GM23338 (cell line): ENCODE measurements at regions not wholly inside any gene's neighbourhood (a gene's known extent, or its start where the extent isn't known, plus 50 kb on each side); places are given as distances from the start of the nearest gene placed in this dataset.

ENCODE experiments used
- ATAC-seq: fragments of 200-7000 bp; cut with Tn5 transposase; 3 replicates; pipeline ENCODE4 v1.9.1; 2020
- DNase-seq: peaks from one replicate; pipeline ENCODE4 v3.0.0-alpha.2; 2015; ENCODE audit warnings: low spot score
- H2AFZ ChIP-seq: fragments of 200-600 bp; sonication (generic); 2 replicates; pipeline ENCODE4 v1.8.0; 2016; ENCODE audit warnings: antibody characterized with exemption, mild to moderate bottlenecking, moderate library complexity
- H3F3A ChIP-seq: fragments of 200-600 bp; sonication (generic); replicated peaks from 2 replicates; pipeline ENCODE4 v1.8.0; 2017; ENCODE audit warnings: antibody characterized with exemption, mixed run types, low read depth
- H3K27ac ChIP-seq: fragments of 200-600 bp; sonication (generic); 2 replicates; pipeline ENCODE4 v1.6.1; 2016; ENCODE audit warnings: low read depth
- H3K27me3 ChIP-seq: fragments of 200-600 bp; sonication (generic); 2 replicates; pipeline ENCODE4 v1.8.0; 2016; ENCODE audit warnings: mild to moderate bottlenecking, mixed run types, moderate library complexity; ENCODE audit not compliant: insufficient read depth
- H3K36me3 ChIP-seq: fragments of 200-600 bp; sonication (generic); 2 replicates; pipeline ENCODE4 v1.8.0; 2016; ENCODE audit warnings: mild to moderate bottlenecking; ENCODE audit not compliant: insufficient read depth
- H3K4me1 ChIP-seq: fragments of 200-600 bp; sonication (generic); 2 replicates; pipeline ENCODE4 v1.8.0; 2016; ENCODE audit warnings: mild to moderate bottlenecking, moderate library complexity; ENCODE audit not compliant: insufficient read depth
- H3K4me2 ChIP-seq: fragments of 200-600 bp; sonication (generic); 2 replicates; pipeline ENCODE4 v1.7.1; 2017; ENCODE audit warnings: mixed run types
- H3K4me3 ChIP-seq: fragments of 200-600 bp; sonication (generic); 2 replicates; pipeline ENCODE4 v1.6.1; 2016; ENCODE audit warnings: mixed run types
- H3K79me2 ChIP-seq: fragments of 200-600 bp; sonication (generic); replicated peaks from 2 replicates; pipeline ENCODE4 v1.8.0; 2017; ENCODE audit warnings: mild to moderate bottlenecking; ENCODE audit not compliant: insufficient read depth
- H3K9me2 ChIP-seq: fragments of 200-600 bp; sonication (generic); 2 replicates; pipeline ENCODE4 v1.8.0; 2017; ENCODE audit not compliant: insufficient read depth
- H4K20me1 ChIP-seq: fragments of 200-600 bp; sonication (generic); replicated peaks from 2 replicates; pipeline ENCODE4 v1.8.0; 2017; ENCODE audit warnings: mild to moderate bottlenecking; ENCODE audit not compliant: insufficient read depth
- H3K27ac Mint-ChIP-seq: 2 replicates; pipeline ENCODE4 v1.8.0; 2020; ENCODE audit warnings: inconsistent platforms, mild to moderate bottlenecking, moderate library complexity, mixed read lengths
- H3K27me3 Mint-ChIP-seq: 3 replicates; pipeline ENCODE4 v1.8.0; 2022; ENCODE audit warnings: low read depth, mild to moderate bottlenecking, moderate library complexity, mixed read lengths, inconsistent platforms; ENCODE audit not compliant: insufficient read depth, poor library complexity
- H3K36me3 Mint-ChIP-seq: 3 replicates; pipeline ENCODE4 v1.8.0; 2021; ENCODE audit warnings: low read depth, mild to moderate bottlenecking, inconsistent platforms, moderate library complexity, mixed read lengths
- H3K4me1 Mint-ChIP-seq: 3 replicates; pipeline ENCODE4 v1.8.0; 2020; ENCODE audit warnings: mild to moderate bottlenecking, inconsistent platforms, mixed read lengths
- H3K4me3 Mint-ChIP-seq: 3 replicates; pipeline ENCODE4 v1.8.0; 2021; ENCODE audit warnings: moderate library complexity, mild to moderate bottlenecking, inconsistent platforms, mixed read lengths
- H3K9me3 Mint-ChIP-seq: 3 replicates; pipeline ENCODE4 v1.8.0; 2020; ENCODE audit warnings: moderate library complexity, mild to moderate bottlenecking, inconsistent platforms, mixed read lengths
- CREB1 ChIP-seq: fragments of 250-450 bp; sonication (Bioruptor Pico); IDR thresholded peaks from 2 replicates; pipeline ENCODE4 v1.5.0; 2020; ENCODE audit warnings: low read depth, mild to moderate bottlenecking, moderate library complexity
- CTCF ChIP-seq, 2 experiments: fragments of 200-600 bp in 1 of 2; sonication (generic) in 1 of 2; conservative IDR thresholded peaks; 2 replicates each; pipeline versions ENCODE4 v1.5.1 to v1.6.1; 2016 to 2017; ENCODE audit warnings: antibody characterized with exemption in 2 of 2, low read depth in 2 of 2, mild to moderate bottlenecking in 2 of 2, moderate library complexity in 1 of 2
- EZH2 ChIP-seq: fragments of 200-600 bp; sonication (generic); IDR thresholded peaks from one replicate; pipeline ENCODE4 v1.8.0; 2017; ENCODE audit warnings: antibody characterized with exemption, mild to moderate bottlenecking, low read depth; ENCODE audit not compliant: unreplicated experiment
- EZH2phosphoT487 ChIP-seq: fragments of 200-600 bp; sonication (generic); IDR thresholded peaks from one replicate; pipeline ENCODE4 v1.8.1; 2018; ENCODE audit warnings: antibody characterized with exemption; ENCODE audit not compliant: unreplicated experiment
- NANOG ChIP-seq: IDR thresholded peaks from 2 replicates; pipeline ENCODE4 v1.6.1; 2016; ENCODE audit warnings: antibody characterized with exemption, borderline replicate concordance
- POLR2AphosphoS5 ChIP-seq: IDR thresholded peaks from 2 replicates; pipeline ENCODE4 v1.6.1; 2016; ENCODE audit warnings: antibody characterized with exemption, low read depth
- REST ChIP-seq: IDR thresholded peaks from one replicate; pipeline ENCODE4 v1.6.1; 2018; ENCODE audit warnings: antibody characterized with exemption; ENCODE audit not compliant: unreplicated experiment
- STAT1 ChIP-seq: IDR thresholded peaks from one replicate; pipeline ENCODE4 v1.6.1; 2016; ENCODE audit warnings: antibody characterized with exemption; ENCODE audit not compliant: unreplicated experiment
- ZNF114 ChIP-seq: fragments of 250-450 bp; sonication (Bioruptor Pico); IDR thresholded peaks from 2 replicates; pipeline ENCODE4 v1.5.0; 2020; ENCODE audit warnings: mild to moderate bottlenecking, moderate library complexity
- ZNF331 ChIP-seq: fragments of 250-450 bp; sonication (Bioruptor Pico); IDR thresholded peaks from 2 replicates; pipeline ENCODE4 v1.5.0; 2020; ENCODE audit warnings: low read depth, mild to moderate bottlenecking, moderate library complexity
- ZNF462 ChIP-seq: fragments of 250-450 bp; sonication (Bioruptor Pico); IDR thresholded peaks from 2 replicates; pipeline ENCODE4 v1.5.0; 2020; ENCODE audit warnings: mild to moderate bottlenecking, moderate library complexity

- no peaks in the 10 kb centered on the region for H3F3A ChIP-seq
- H3K4me3 Mint-ChIP-seq: no peak overlapping the region
- H3K4me1 ChIP-seq: no peaks in the 10 kb centered on the region
- TF ChIP-seq ZNF462 (CRISPR knock-in tag): no peak
- TF ChIP-seq EZH2phosphoT487: no peak
- no peak for TF ChIP-seq EZH2
- no peak for TF ChIP-seq ZNF114 (CRISPR knock-in tag)
- TF ChIP-seq CREB1 (CRISPR knock-in tag): no peak
- TF ChIP-seq STAT1: no peak
- no peak for TF ChIP-seq POLR2AphosphoS5
- no peak for TF ChIP-seq CTCF (conservative IDR thresholded peaks at IDR 0.05; ENCODE audit: low read depth in 2 of 2)
- TF ChIP-seq ZNF331 (CRISPR knock-in tag): no peak
- no peak for TF ChIP-seq NANOG
- no peak for TF ChIP-seq REST
- ATAC-seq: no peak
- H3K4me2 ChIP-seq: no peak overlapping the region
- H3K4me1 Mint-ChIP-seq: no peaks in the 10 kb centered on the region
- no peak for DNase-seq
- H3K27me3 Mint-ChIP-seq: peaks cover 2% of the 10 kb centered on the region
- no peaks in the 10 kb centered on the region for H3K36me3 Mint-ChIP-seq
- H3K27ac ChIP-seq: no peak overlapping the region
- no peaks in the 10 kb centered on the region for H4K20me1 ChIP-seq
- H3K9me3 Mint-ChIP-seq: no peaks in the 10 kb centered on the region
- no peak overlapping the region; the same call in 1 of the 2 replicates for H2AFZ ChIP-seq
- H3K9me2 ChIP-seq: no peaks in the 10 kb centered on the region
- no peaks in the 10 kb centered on the region for H3K79me2 ChIP-seq
- no peak overlapping the region for H3K4me3 ChIP-seq
- no peaks in the 10 kb centered on the region for H3K27me3 ChIP-seq
- H3K36me3 ChIP-seq: no peaks in the 10 kb centered on the region
- H3K27ac Mint-ChIP-seq: no peak overlapping the region
These were observed 1617.7 kb downstream of the RPA4 start for GRCh38 chrX:98501426-98501825.
